Kidney epithelial cell (primary cell): ENCODE measurements at regions not wholly inside any gene's neighbourhood (a gene's known extent, or its start where the extent isn't known, plus 50 kb on each side); places are given as distances from the start of the nearest gene placed in this dataset.

ENCODE experiments used
- DNase-seq: peaks from one replicate; pipeline ENCODE4 v3.0.0-alpha.2; 2010; ENCODE audit warnings: low read depth
- H3K27me3 ChIP-seq: 2 replicates; pipeline ENCODE4 v1.6.0; 2011; ENCODE audit warnings: low read length; ENCODE audit not compliant: control insufficient read depth, insufficient read depth
- H3K36me3 ChIP-seq: 2 replicates; pipeline ENCODE4 v1.5.1; 2011; ENCODE audit warnings: low read length; ENCODE audit not compliant: control insufficient read depth, insufficient read depth
- H3K4me3 ChIP-seq: 2 replicates; pipeline ENCODE4 v1.5.1; 2011; ENCODE audit warnings: low read depth, mild to moderate bottlenecking, control low read depth, low read length
- CTCF ChIP-seq: IDR thresholded peaks from 2 replicates; pipeline ENCODE4 v1.5.1; 2011; ENCODE audit warnings: mild to moderate bottlenecking, moderate library complexity, low read length, control low read depth, inconsistent platforms; ENCODE audit not compliant: insufficient read depth, poor library complexity, severe bottlenecking

- Histone ChIP-seq H3K4me3 (no peak overlapping the region), H3K27me3 (peaks cover 4% of the 10 kb centered on the region), H3K36me3 (no peaks in the 10 kb centered on the region)
- no peak for DNase-seq
- TF ChIP-seq CTCF, result no peak
These were observed 142.7 kb downstream of the KIF26A start for GRCh38 chr14:104280902-104281767.

- peaks cover 4% of the 10 kb centered on the region for H3K27me3 ChIP-seq
- no peak overlapping the region for H3K4me3 ChIP-seq
- TF ChIP-seq CTCF, result no peak
- H3K36me3 ChIP-seq, result no peaks in the 10 kb centered on the region
- DNase-seq, result no peak
These were observed 143.4 kb downstream of the KIF26A start for GRCh38 chr14:104281768-104282301.

- peaks cover 4% of the 10 kb centered on the region for H3K27me3 ChIP-seq
- no peak overlapping the region for H3K4me3 ChIP-seq
- DNase-seq, result no peak
- TF ChIP-seq CTCF, result no peak
- H3K36me3 ChIP-seq, result no peaks in the 10 kb centered on the region
These were observed 144.2 kb downstream of the KIF26A start for GRCh38 chr14:104282332-104283196.

GRCh38 chr14:104283197-104284106, 145.1 kb downstream of the KIF26A start:
- no peaks in the 10 kb centered on the region for H3K36me3 ChIP-seq
- H3K27me3 ChIP-seq, result peaks cover 4% of the 10 kb centered on the region
- H3K4me3 ChIP-seq, result no peak overlapping the region
- TF ChIP-seq CTCF, result no peak
- DNase-seq, result no peak

- no peak for TF ChIP-seq CTCF
- Histone ChIP-seq H3K27me3 (peaks cover 4% of the 10 kb centered on the region), H3K36me3 (no peaks in the 10 kb centered on the region), H3K4me3 (no peak overlapping the region)
- no peak for DNase-seq
These were observed 145.8 kb downstream of the KIF26A start for GRCh38 chr14:104284107-104284592.
